Heart right ventricle (tissue), 16 donors: ENCODE measurements at regions not wholly inside any gene's neighbourhood (a gene's known extent, or its start where the extent isn't known, plus 50 kb on each side); places are given as distances from the start of the nearest gene placed in this dataset.

Source experiments
- ATAC-seq, 8 donors: fragments of 200-7000 bp; cut with Tn5 transposase; one replicate each; pipeline ENCODE4 v1.9.1; 2020; ENCODE audit warnings: mild to moderate bottlenecking in 8 of 8, moderate library complexity in 8 of 8, moderate number of reproducible peaks in 1 of 8
- DNase-seq, 2 donors: peaks; one replicate each; pipeline ENCODE4 v3.0.0-alpha.2; 2020
- H3K27ac ChIP-seq, 10 donors: fragments of 200-600 bp; sonication (generic) in 2 of 10; one replicate each; pipeline versions ENCODE4 v1.5.0 to v1.8.0; 2020 to 2022; ENCODE audit warnings: mild to moderate bottlenecking in 3 of 10
- H3K27me3 ChIP-seq, 7 donors: fragments of 200-600 bp; one replicate each; pipeline ENCODE4 v1.8.0; 2021 to 2022; ENCODE audit warnings: mild to moderate bottlenecking in 2 of 7
- H3K36me3 ChIP-seq, 9 donors: fragments of 200-600 bp; sonication (generic) in 1 of 9; one replicate each; pipeline versions ENCODE4 v1.5.0 to v1.8.0; 2020 to 2022; ENCODE audit warnings: mild to moderate bottlenecking in 2 of 9
- H3K4me1 ChIP-seq, 9 donors: fragments of 200-600 bp; sonication (generic) in 1 of 9; one replicate each; pipeline versions ENCODE4 v1.5.0 to v1.8.0; 2020 to 2022; ENCODE audit warnings: mild to moderate bottlenecking in 4 of 9
- H3K4me3 ChIP-seq, 10 donors: fragments of 200-600 bp; sonication (generic) in 2 of 10; one replicate each; pipeline versions ENCODE4 v1.5.0 to v1.8.0; 2020 to 2022; ENCODE audit warnings: mild to moderate bottlenecking in 7 of 10, moderate library complexity in 2 of 10
- H3K9me3 ChIP-seq, 11 donors: fragments of 200-600 bp in 10 of 11; sonication (generic) in 2 of 11; one replicate each; pipeline versions ENCODE4 v1.5.0 to v1.8.0; 2013 to 2022; ENCODE audit warnings: mild to moderate bottlenecking in 2 of 11, control low read depth in 1 of 11, moderate library complexity in 1 of 11
- WGBS, 2 donors: extraction: QIAGEN DNeasy Blood & Tissue Kit; methylation state at CpG; one replicate each; pipeline ENCODE4 v1.1.7; 2013; ENCODE audit warnings: inconsistent platforms in 1 of 2; 5-methylcytosine and 5-hydroxymethylcytosine counted together
- intact Hi-C, 10 donors: fragments of 100-400 bp; cut with DNase I; formaldehyde crosslinking; loops; one replicate each; pipeline versions ENCODE4 v1.11.1 to v1.14.2; 2022
- TF ChIP-seq, protein P1 (sequence below), 9 donors: fragments of 200-600 bp; sonication (generic) in 2 of 9; IDR thresholded peaks; one replicate each; pipeline versions ENCODE4 v1.5.0 to v1.8.0; 2021 to 2022; ENCODE audit warnings: antibody characterized with exemption in 9 of 9, mild to moderate bottlenecking in 5 of 9, moderate library complexity in 1 of 9
- donor health status: Arrhythmogenic right ventricular cardiomyopathy.
- donor health status: ischemic (EF 13 %, LVEDD 7.1; RV severe dilation, severe dysfunction).
- donor health status: healthy with polysubstance abuse.
- donor health status: DM: no; HTN: yes; CAD: no.
- donor health status: DM: no; HTN: no; CAD: no.
- donor health status: ischemic (EF 25% LVEDD 6.9; RV normal size, moderate dysfunction).
- donor health status: ischemic (EF 25% LVEDD 5.7; RV mildly dilated, moderate dysfunction).
- donor health status: healthy.
- donor health status: DM: yes; HTN: yes; CAD: no.
- donor health status: Ischemic cardiomyopathy.
- donor health status: ischemic (EF 35%, LVEDD 5.7; RV mildly dilated, moderate dysfunction).
- donor health status: nonischemic (EF 11% LVEDD 7.7; RV severe dilation, severe dysfunction).
- donor health status: DM: yes; HTN: yes; CAD: no.
- donor health status: PGD.
- donor health status: ischemic (EF 29% LVEDD 5.4; RV normal size, mild dysfunction).
- donor health status: nonischemic (EF 23%, LVEDD 6.1; RV moderate dilation, normal function).

DNA sequence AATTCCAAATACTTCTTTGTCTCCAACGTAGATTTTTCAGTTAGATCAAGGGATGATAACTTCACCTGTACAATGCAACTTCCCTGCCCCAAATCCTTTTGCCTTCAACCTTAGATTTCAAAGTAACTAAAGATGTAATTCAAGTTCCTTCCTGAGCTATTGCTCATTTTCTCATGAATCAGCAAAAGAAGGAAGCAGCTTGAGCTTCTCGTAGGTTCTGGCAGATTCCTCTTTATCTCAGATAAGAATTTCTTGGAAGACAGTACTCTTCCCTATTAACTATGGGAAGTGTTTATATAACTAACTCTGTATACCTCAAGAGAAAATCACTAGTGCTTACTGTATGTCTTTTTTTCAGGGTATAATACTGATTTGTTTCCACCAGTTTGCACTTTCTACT is 203.8 kb downstream of the RASSF9 start:
- Histone ChIP-seq H3K36me3 (no peaks in the 10 kb centered on the region), H3K4me1 (no peaks in the 10 kb centered on the region), H3K27ac (no peak overlapping the region), H3K27me3 (no peaks in the 10 kb centered on the region), H3K9me3 (peaks cover 0 to 5% (median 0%) of the 10 kb centered on the region in 11 donors), H3K4me3 (no peak overlapping the region)
- TF ChIP-seq, protein P1, sequence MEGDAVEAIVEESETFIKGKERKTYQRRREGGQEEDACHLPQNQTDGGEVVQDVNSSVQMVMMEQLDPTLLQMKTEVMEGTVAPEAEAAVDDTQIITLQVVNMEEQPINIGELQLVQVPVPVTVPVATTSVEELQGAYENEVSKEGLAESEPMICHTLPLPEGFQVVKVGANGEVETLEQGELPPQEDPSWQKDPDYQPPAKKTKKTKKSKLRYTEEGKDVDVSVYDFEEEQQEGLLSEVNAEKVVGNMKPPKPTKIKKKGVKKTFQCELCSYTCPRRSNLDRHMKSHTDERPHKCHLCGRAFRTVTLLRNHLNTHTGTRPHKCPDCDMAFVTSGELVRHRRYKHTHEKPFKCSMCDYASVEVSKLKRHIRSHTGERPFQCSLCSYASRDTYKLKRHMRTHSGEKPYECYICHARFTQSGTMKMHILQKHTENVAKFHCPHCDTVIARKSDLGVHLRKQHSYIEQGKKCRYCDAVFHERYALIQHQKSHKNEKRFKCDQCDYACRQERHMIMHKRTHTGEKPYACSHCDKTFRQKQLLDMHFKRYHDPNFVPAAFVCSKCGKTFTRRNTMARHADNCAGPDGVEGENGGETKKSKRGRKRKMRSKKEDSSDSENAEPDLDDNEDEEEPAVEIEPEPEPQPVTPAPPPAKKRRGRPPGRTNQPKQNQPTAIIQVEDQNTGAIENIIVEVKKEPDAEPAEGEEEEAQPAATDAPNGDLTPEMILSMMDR (IDR thresholded peaks at IDR 0.05), result no peak
- intact Hi-C loops, result no loop called here
- 18 to 35% methylated on average over 2 of the region's 2 CpGs for WGBS, 2 donors
- DNase-seq (no peak), ATAC-seq (no peak)

DNA sequence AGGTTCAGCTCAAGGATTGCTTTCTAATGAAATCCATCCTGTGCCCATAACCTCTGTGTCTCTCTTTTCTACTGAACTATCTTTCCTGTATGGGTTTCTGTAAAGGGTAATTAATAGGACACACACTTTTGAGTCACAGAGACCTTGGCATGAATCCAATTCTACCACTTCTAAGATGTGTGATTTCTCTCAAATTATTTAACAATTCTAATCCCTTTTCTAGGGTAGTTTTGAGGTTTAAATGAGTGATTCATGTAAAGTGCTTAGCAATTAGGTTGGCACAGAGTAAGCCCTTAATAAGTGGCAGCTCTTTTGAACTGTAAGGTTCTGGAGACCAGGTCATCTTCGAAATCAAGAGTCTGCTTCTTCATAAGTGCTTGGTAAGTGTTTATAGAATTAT is 202.7 kb downstream of the RASSF9 start:
- WGBS, 2 donors, result 79 to 84% methylated on average over 1 of the region's 1 CpG
- DNase-seq (no peak), ATAC-seq (no peak)
- Histone ChIP-seq H3K27me3 (no peaks in the 10 kb centered on the region), H3K4me1 (no peaks in the 10 kb centered on the region), H3K36me3 (no peaks in the 10 kb centered on the region), H3K9me3 (peaks cover 0 to 4% (median 0%) of the 10 kb centered on the region in 11 donors), H3K4me3 (no peak overlapping the region), H3K27ac (no peak overlapping the region)
- TF ChIP-seq, protein P1 (IDR thresholded peaks at IDR 0.05), result no peak
- intact Hi-C loops, result no loop called here

DNA sequence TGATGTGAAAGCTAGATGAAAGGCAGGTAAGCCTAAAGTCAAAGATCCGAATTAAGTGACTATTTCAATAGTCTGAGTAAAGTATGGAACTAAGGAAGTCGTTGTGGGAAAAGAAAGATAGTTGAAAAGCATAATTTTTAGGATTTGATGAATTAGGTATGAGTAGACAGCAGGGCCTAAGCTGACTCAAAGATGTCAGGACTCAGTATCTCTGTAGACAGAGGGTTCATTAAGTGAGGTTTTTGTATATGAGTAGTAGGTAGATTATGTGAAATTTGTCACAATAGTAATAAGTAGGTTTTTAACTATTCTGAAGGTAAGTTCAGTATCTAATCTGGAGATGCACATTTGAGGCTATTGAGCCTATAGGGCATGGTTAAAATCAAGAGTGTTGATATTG is 196.4 kb downstream of the RASSF9 start:
- intact Hi-C loops, result no loop called here
- Histone ChIP-seq H3K27ac (no peak overlapping the region), H3K36me3 (no peaks in the 10 kb centered on the region), H3K27me3 (no peaks in the 10 kb centered on the region), H3K9me3 (peaks cover 0 to 3% (median 0%) of the 10 kb centered on the region in 11 donors), H3K4me3 (no peak overlapping the region), H3K4me1 (no peaks in the 10 kb centered on the region)
- TF ChIP-seq, protein P1 (IDR thresholded peaks at IDR 0.05), result no peak
- DNase-seq, result no peak
- ATAC-seq, result no peak
- 72 to 73% methylated on average over 2 of the region's 2 CpGs for WGBS, 2 donors

DNA sequence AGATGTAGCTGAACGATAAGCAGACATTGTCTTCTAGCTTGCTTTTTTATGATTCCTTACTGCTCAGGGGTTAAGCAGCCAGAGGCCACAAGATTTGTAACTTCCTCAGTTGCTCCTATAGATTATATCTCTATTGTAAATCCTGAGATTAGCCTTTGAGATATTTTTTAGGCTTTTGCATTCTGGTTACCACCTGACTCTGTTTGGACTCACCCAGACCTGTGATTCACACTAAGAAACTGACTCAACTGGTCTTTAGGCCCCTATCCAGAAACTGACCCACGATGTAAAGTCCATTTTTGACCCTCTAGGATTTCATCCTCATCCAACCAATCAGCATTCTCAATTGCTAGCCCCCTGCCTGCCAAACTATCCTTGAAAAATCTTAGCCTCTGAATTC is 194.4 kb downstream of the RASSF9 start:
- H3K27ac ChIP-seq, result no peak overlapping the region
- TF ChIP-seq, protein P1 (IDR thresholded peaks at IDR 0.05), result no peak
- peaks cover 0 to 3% (median 0%) of the 10 kb centered on the region in 11 donors for H3K9me3 ChIP-seq
- WGBS, 2 donors, result 74 to 78% methylated on average over 2 of the region's 2 CpGs
- ATAC-seq, result no peak
- intact Hi-C loops, result no loop called here
- DNase-seq, result no peak
- no peaks in the 10 kb centered on the region for H3K27me3 ChIP-seq
- H3K4me3 ChIP-seq, result no peak overlapping the region
- H3K4me1 ChIP-seq, result no peaks in the 10 kb centered on the region
- H3K36me3 ChIP-seq, result no peaks in the 10 kb centered on the region
